Activated CD4-positive, alpha-beta T cell treated with anti-CD3 and anti-CD28 coated beads, Interleukin-2, amount 50 U/mL, for 1 hour (primary cell): ENCODE measurements at regions not wholly inside any gene's neighbourhood (a gene's known extent, or its start where the extent isn't known, plus 50 kb on each side); places are given as distances from the start of the nearest gene placed in this dataset.

Source experiments
- DNase-seq: peaks from one replicate; pipeline ENCODE4 v3.0.0-alpha.2; 2020

- no peak for DNase-seq
Measured at GRCh38 chr18:42271647-42272414, 316.8 kb downstream of the PIK3C3 start.

GRCh38 chr18:42274488-42275137 lies 319.6 kb downstream of the PIK3C3 start:
- DNase-seq: no peak

GRCh38 chr18:42275138-42275535 lies 320.1 kb downstream of the PIK3C3 start:
- DNase-seq: no peak

GRCh38 chr18:42275949-42276730 lies 321.1 kb downstream of the PIK3C3 start:
- no peak for DNase-seq

GRCh38 chr18:42281124-42281523 lies 326.1 kb downstream of the PIK3C3 start:
- no peak for DNase-seq

- DNase-seq: no peak
Measured at GRCh38 chr18:42281851-42282250, 326.8 kb downstream of the PIK3C3 start.

- DNase-seq: no peak
Measured at GRCh38 chr18:42287047-42287446, 332.0 kb downstream of the PIK3C3 start.

GRCh38 chr18:42288129-42288528 lies 333.1 kb downstream of the PIK3C3 start:
- DNase-seq: no peak

- no peak for DNase-seq
Measured at GRCh38 chr18:42289526-42289925, 334.5 kb downstream of the PIK3C3 start.

- no peak for DNase-seq
Measured at GRCh38 chr18:42290318-42291307, 335.6 kb downstream of the PIK3C3 start.

- DNase-seq: no peak
Measured at GRCh38 chr18:42292654-42293053, 337.6 kb downstream of the PIK3C3 start.

GRCh38 chr18:42296192-42296591 lies 341.2 kb downstream of the PIK3C3 start:
- no peak for DNase-seq

- no peak for DNase-seq
Measured at GRCh38 chr18:42296723-42297122, 341.7 kb downstream of the PIK3C3 start.

- peak; percentile 43 for DNase-seq
Measured at GRCh38 chr18:42298759-42299675, 344.0 kb downstream of the PIK3C3 start.

GRCh38 chr18:42305869-42306593 lies 351.0 kb downstream of the PIK3C3 start:
- DNase-seq: no peak

- no peak for DNase-seq
Measured at GRCh38 chr18:42306594-42306980, 351.6 kb downstream of the PIK3C3 start.

GRCh38 chr18:42310956-42311355 lies 355.9 kb downstream of the PIK3C3 start:
- no peak for DNase-seq

GRCh38 chr18:42326752-42327151 lies 371.7 kb downstream of the PIK3C3 start:
- no peak for DNase-seq

GRCh38 chr18:42328931-42329330 lies 373.9 kb downstream of the PIK3C3 start:
- no peak for DNase-seq

GRCh38 chr18:42330296-42330695 lies 375.3 kb downstream of the PIK3C3 start:
- DNase-seq: no peak

GRCh38 chr18:42333558-42333957 lies 378.5 kb downstream of the PIK3C3 start:
- DNase-seq: no peak
